ENCODE measurements at regions not wholly inside any gene's neighbourhood (a gene's known extent, or its start where the extent isn't known, plus 50 kb on each side); places are given as distances from the start of the nearest gene placed in this dataset.
"Not testable (repeated sequence)": the region's sequence is repeated elsewhere in the genome, so short reads cannot be mapped to it uniquely, and the experiment has no call there.

- no peak for DNase-seq (ENCODE audit: low read depth, low spot score)
- H3K4me3 ChIP-seq (ENCODE audit: low read length), result no peak overlapping the region
Observed at GRCh38 chr4:133314991-133315390, 165.9 kb downstream of the PCDH10 start.

DNA sequence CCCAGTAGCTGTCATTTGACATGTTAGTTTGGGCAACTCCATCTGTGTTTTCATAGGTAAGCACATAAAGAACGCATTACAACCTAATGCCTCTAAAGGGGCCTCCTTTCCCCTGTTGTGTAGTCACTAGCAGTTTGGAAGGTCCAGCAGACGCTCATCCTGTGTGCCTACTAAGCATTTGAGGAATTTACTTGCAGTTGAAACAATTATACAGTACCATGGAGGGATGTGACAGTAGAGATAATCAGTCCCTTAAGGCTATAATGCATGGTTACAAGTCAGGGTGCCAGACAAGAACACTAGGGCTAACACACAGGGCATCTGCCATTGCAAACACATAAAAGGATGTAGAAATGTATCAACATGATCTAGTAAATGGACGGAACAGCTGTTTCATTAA lies 138.3 kb downstream of the PCDH10 start:
- no peak overlapping the region for H3K4me3 ChIP-seq (ENCODE audit: low read length)
- DNase-seq (ENCODE audit: low read depth, low spot score), result no peak

DNA sequence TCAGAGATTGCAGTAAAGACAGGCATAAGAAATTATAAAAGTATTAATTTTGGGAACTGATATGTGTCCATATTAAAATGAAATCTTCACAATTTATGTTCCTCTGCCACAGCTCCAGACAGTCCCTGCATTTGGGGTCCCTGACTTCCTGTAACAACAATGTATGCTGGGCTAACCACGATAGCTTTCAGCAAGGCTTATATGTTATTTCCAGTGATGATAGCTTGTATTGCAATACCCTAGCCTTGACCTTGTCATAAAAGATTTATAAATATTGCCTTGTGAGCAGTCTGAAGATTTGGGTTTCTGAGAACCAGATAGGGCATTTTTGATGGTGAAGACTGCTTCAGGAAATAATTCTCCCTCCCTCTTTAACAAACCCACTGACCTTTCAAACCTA lies 129.5 kb downstream of the PCDH10 start:
- H3K4me3 ChIP-seq (ENCODE audit: low read length), result no peak overlapping the region
- no peak for DNase-seq (ENCODE audit: low read depth, low spot score)

- not testable (repeated sequence) for DNase-seq (ENCODE audit: low read depth, low spot score); H3K4me3 ChIP-seq (ENCODE audit: low read length)
Observed at GRCh38 chr4:133277940-133278339, 128.8 kb downstream of the PCDH10 start.

- no peak for DNase-seq (ENCODE audit: low read depth, low spot score)
- H3K4me3 ChIP-seq (ENCODE audit: low read length), result no peak overlapping the region
Observed at GRCh38 chr4:133275246-133275645, 126.2 kb downstream of the PCDH10 start.

DNA sequence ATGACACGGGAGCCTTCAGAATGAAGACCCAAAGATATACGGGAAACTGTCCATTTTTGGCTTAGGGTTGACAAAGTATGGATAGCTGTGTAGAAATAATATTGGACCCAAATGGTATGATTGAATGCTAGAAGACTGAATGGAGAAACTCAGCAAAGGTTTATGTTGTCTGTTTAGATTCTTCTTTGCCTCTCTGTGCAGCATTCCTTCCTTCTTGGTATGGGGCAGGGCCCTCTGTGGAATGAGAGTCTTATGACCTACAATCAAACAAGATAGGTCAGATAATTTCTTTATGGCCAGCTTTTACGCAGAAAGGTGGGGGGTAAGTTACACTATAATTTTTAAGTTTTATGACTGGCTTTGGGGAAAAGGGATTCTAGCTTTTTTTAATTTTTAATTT lies 124.3 kb downstream of the PCDH10 start:
- DNase-seq (ENCODE audit: low read depth, low spot score), result no peak
- H3K4me3 ChIP-seq (ENCODE audit: low read length), result no peak overlapping the region

- no peak for DNase-seq (ENCODE audit: low read depth, low spot score)
- H3K4me3 ChIP-seq (ENCODE audit: low read length), result no peak overlapping the region
Observed at GRCh38 chr4:133270021-133270570, 121.0 kb downstream of the PCDH10 start.

DNA sequence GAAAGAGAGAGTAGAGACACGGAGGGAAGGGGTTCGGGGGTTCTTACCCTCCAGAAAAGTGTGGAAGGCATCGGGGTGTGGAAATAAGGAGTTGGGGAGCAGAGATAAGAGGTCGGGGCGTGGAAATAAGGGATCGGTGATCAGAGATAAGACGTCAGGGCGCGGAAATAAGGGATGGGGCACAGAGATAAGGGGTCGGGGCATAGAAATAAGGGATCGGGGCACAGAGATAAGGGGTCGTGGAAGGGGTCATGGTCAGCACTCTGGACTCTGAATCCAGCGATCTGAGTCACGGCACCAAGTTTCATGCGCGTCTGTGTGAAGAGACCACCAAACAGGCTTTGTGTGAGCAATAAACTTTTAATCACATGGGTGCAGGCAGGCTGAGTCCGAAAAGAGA lies 119.1 kb downstream of the PCDH10 start:
- no peak for DNase-seq (ENCODE audit: low read depth, low spot score)

DNA sequence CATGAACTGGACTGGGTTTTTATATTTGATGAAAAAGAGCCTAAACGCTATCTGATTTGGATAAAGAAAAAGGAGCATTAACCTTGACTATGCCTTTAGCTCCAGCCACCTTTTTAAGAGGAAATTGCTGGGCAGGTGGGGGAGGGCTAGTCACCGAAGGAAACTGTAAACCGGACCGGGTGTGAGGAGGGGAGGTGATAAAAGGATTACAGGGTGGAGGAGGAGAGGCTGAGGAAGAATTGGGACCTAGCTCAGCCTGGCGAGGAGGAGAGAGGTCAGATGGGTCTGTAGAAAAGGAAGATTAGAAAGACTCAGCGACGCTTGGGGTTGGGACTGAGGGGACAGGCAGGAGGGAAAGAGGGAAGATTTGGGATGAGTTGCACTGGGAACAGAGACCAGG lies 118.4 kb downstream of the PCDH10 start:
- H3K4me3 ChIP-seq (ENCODE audit: low read length); DNase-seq (ENCODE audit: low read depth, low spot score): not testable (repeated sequence)

More for the DNA sequence above, 119.1 kb downstream of the PCDH10 start:
- no peak overlapping the region for H3K4me3 ChIP-seq (ENCODE audit: low read length)

DNA sequence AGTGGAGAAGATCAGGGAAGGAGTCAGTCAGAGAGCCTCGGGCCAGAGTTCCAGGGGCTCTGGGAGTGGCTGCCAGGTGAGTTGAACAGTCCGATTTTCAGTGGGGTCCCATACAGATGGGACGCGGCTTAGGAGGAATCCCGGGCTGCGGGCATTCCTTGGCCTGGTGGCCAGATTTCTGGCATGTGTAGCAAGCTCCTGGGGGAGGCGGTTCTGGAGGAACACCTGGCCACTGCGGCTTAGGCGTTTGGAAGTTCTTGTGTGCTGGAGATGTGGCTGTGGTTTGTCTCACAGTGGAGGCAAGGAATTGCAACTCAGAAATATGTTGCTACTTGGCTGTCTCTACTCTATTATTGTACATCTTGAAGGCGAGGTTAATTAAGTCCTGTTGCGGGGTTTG lies 117.9 kb downstream of the PCDH10 start:
- not testable (repeated sequence) for H3K4me3 ChIP-seq (ENCODE audit: low read length); DNase-seq (ENCODE audit: low read depth, low spot score)

DNA sequence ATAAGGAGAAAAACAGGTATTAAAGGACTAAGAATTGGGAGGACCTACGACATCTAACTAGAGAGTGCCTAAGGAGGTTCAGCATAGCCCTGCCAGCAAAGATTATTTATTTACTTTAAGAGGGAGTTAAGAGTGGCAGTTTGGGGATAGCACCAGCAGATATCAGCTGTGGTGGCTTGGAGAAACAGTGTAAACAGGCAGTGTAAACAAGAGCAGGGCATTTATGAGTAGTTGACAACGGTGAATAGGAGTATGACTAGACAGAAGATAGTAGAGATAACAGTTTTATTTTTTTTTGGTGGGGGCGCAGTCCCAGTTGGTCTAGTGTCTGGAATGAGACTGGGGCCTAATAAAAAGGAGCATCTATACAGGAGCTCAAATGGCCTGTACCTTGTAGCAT lies 115.2 kb downstream of the PCDH10 start:
- not testable (repeated sequence) for H3K4me3 ChIP-seq (ENCODE audit: low read length); DNase-seq (ENCODE audit: low read depth, low spot score)

GRCh38 chr4:133263104-133263503 lies 114.0 kb downstream of the PCDH10 start:
- DNase-seq (ENCODE audit: low read depth, low spot score), result no peak
- H3K4me3 ChIP-seq (ENCODE audit: low read length), result no peak overlapping the region

GRCh38 chr4:133247861-133248260 lies 98.8 kb downstream of the PCDH10 start:
- DNase-seq (ENCODE audit: low read depth, low spot score), result no peak
- H3K4me3 ChIP-seq (ENCODE audit: low read length), result no peak overlapping the region

- H3K4me3 ChIP-seq (ENCODE audit: low read length), result no peak overlapping the region
- DNase-seq (ENCODE audit: low read depth, low spot score), result no peak
Observed at GRCh38 chr4:133245226-133245625, 96.1 kb downstream of the PCDH10 start.

Measured in Jurkat, Clone E6-1 (cell line).